PC-3 (cell line): ENCODE measurements at regions not wholly inside any gene's neighbourhood (a gene's known extent, or its start where the extent isn't known, plus 50 kb on each side); places are given as distances from the start of the nearest gene placed in this dataset.

Experiments used
- ATAC-seq: fragments of 200-7000 bp; cut with Tn5 transposase; 2 replicates; pipeline ENCODE4 v1.9.1; 2020; ENCODE audit warnings: mild to moderate bottlenecking, moderate library complexity
- BruUV-seq: library from RNA; stranded (reverse); fragments of 400-500 nt; replicated peaks from 2 replicates; lab custom pipeline; 2021; lab: Mats Ljungman, UMichigan
- CTCF ChIA-PET: fragments of 300-600 bp; sonication (Branson Sonifier 250); formaldehyde crosslinking; loops from one replicate; lab custom pipeline; 2022; ENCODE audit warnings: antibody characterized with exemption; lab: Charles Lee
- POLR2A ChIA-PET: fragments of 300-600 bp; sonication (Branson Sonifier 250); formaldehyde crosslinking; loops from one replicate; lab custom pipeline; 2022; ENCODE audit warnings: antibody characterized with exemption; ENCODE audit not compliant: unreplicated experiment; lab: Charles Lee
- DNase-seq: peaks from one replicate; pipeline ENCODE4 v3.0.0-alpha.2; 2015
- H2AFZ ChIP-seq: fragments of 300-600 bp; sonication (generic); 2 replicates; pipeline ENCODE4 v1.6.0; 2016; ENCODE audit warnings: antibody characterized with exemption, low read length
- H3F3A ChIP-seq: fragments of 300-600 bp; sonication (generic); one replicate; pipeline ENCODE4 v1.6.0; 2017; ENCODE audit warnings: antibody characterized with exemption, low read length, control low read depth, mild to moderate bottlenecking; ENCODE audit not compliant: unreplicated experiment
- H3K27ac ChIP-seq: fragments of 300-600 bp; sonication (generic); 2 replicates; pipeline ENCODE4 v1.5.1; 2016; ENCODE audit warnings: mild to moderate bottlenecking, low read length
- H3K27me3 ChIP-seq: fragments of 300-600 bp; sonication (generic); 2 replicates; pipeline ENCODE4 v1.6.1; 2016; ENCODE audit warnings: low read length, mixed read lengths
- H3K36me3 ChIP-seq: fragments of 300-600 bp; sonication (generic); 2 replicates; pipeline ENCODE4 v1.6.1; 2016; ENCODE audit warnings: low read depth, mixed run types, low read length, mixed read lengths
- H3K4me1 ChIP-seq: fragments of 300-600 bp; sonication (generic); 2 replicates; pipeline ENCODE4 v1.5.1; 2016; ENCODE audit warnings: low read length; ENCODE audit not compliant: insufficient read depth
- H3K4me2 ChIP-seq: fragments of 300-600 bp; sonication (generic); 2 replicates; pipeline ENCODE4 v1.6.0; 2016; ENCODE audit warnings: low read length
- H3K4me3 ChIP-seq: fragments of 300-600 bp; sonication (generic); 2 replicates; pipeline ENCODE4 v1.5.1; 2016; ENCODE audit warnings: mild to moderate bottlenecking, low read length, mixed read lengths
- H3K79me2 ChIP-seq: fragments of 300-600 bp; sonication (generic); 2 replicates; pipeline ENCODE4 v1.6.1; 2017; ENCODE audit warnings: low read length, mixed read lengths
- H3K9ac ChIP-seq: fragments of 300-600 bp; sonication (generic); 2 replicates; pipeline ENCODE4 v1.6.0; 2016; ENCODE audit warnings: mild to moderate bottlenecking, low read length
- H3K9me2 ChIP-seq: fragments of 300-600 bp; sonication (generic); replicated peaks from 2 replicates; pipeline ENCODE4 v1.6.1; 2016; ENCODE audit warnings: mixed run types, low read length, mixed read lengths
- H3K9me3 ChIP-seq: fragments of 300-600 bp; sonication (generic); 2 replicates; pipeline ENCODE4 v1.6.1; 2016; ENCODE audit warnings: low read length, mixed read lengths
- H4K20me1 ChIP-seq: fragments of 300-600 bp; sonication (generic); 2 replicates; pipeline ENCODE4 v1.6.1; 2016; ENCODE audit warnings: low read length, mixed read lengths
- EZH2 ChIP-seq: fragments of 300-600 bp; sonication (generic); IDR thresholded peaks from one replicate; pipeline ENCODE4 v1.6.1; 2017; ENCODE audit warnings: antibody characterized with exemption, mild to moderate bottlenecking, low read length; ENCODE audit not compliant: unreplicated experiment
- EZH2phosphoT487 ChIP-seq: fragments of 300-600 bp; sonication (generic); IDR thresholded peaks from 2 replicates; pipeline ENCODE4 v1.6.1; 2018; ENCODE audit warnings: mild to moderate bottlenecking, antibody characterized with exemption, low read length, borderline replicate concordance
- intact Hi-C: fragments of 100-400 bp; cut with micrococcal nuclease; formaldehyde crosslinking; loops from 2 replicates; pipeline ENCODE4 v1.9.0; 2023
- TF ChIP-seq, protein P1 (sequence below): fragments of 300-600 bp; sonication (generic); conservative IDR thresholded peaks from 2 replicates; pipeline ENCODE4 v1.5.1; 2017; ENCODE audit warnings: antibody characterized with exemption, low read depth, mild to moderate bottlenecking, low read length

DNA sequence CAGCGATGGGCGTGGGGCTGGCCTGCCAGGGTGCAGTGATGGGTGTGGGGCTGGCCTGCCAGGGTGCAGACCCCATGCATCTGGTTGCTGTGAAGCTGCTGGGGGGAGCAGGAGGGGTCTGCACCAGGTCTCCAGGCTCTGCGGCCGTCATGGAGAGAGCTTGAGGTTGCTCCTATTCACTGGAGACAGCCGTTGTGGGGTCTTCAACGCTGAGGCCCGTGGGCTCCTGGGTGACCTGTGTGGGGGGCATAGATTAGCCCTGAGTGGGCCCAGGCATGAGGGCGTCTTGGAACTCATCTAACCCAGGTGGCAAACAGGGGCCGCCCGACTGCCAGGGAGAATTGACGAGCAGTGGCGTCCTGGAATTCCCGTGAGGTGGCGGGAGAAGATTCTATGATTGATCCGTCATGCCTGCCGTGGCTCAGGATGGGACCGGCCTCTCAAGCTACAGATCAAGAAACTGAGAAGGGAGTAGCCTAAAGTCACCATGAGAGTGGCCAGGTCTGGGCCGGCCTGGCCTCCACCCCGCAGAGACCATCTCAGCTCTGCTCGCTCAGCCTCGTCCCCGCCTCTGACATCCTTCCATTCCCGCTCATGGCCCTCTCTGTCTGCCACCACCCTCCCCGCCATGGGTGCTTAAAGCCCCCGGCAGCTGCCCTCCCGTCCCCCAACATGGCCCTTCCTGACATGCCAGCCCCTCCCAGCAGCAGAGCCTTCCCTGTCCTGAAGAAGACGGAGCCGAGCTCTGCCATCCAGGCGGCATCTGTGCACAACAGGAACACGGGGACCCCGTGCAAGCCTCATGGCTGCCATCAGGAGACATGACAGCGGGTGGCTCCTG lies 50.7 kb upstream of the ACSF3 start:
- no peak for DNase-seq
- no peak for TF ChIP-seq EZH2phosphoT487
- no peak for TF ChIP-seq EZH2
- TF ChIP-seq, protein P1, sequence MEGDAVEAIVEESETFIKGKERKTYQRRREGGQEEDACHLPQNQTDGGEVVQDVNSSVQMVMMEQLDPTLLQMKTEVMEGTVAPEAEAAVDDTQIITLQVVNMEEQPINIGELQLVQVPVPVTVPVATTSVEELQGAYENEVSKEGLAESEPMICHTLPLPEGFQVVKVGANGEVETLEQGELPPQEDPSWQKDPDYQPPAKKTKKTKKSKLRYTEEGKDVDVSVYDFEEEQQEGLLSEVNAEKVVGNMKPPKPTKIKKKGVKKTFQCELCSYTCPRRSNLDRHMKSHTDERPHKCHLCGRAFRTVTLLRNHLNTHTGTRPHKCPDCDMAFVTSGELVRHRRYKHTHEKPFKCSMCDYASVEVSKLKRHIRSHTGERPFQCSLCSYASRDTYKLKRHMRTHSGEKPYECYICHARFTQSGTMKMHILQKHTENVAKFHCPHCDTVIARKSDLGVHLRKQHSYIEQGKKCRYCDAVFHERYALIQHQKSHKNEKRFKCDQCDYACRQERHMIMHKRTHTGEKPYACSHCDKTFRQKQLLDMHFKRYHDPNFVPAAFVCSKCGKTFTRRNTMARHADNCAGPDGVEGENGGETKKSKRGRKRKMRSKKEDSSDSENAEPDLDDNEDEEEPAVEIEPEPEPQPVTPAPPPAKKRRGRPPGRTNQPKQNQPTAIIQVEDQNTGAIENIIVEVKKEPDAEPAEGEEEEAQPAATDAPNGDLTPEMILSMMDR, result no peak
- no peaks in the 10 kb centered on the region for H3F3A ChIP-seq
- ATAC-seq, result no peak
- no peaks in the 10 kb centered on the region for H3K36me3 ChIP-seq
- POLR2A ChIA-PET, result no interaction called here
- intact Hi-C loops, result no loop called here
- no peak overlapping the region for H3K4me2 ChIP-seq
- CTCF ChIA-PET, result no interaction called here
- H3K9ac ChIP-seq, result no peak overlapping the region
- no peaks in the 10 kb centered on the region for H3K79me2 ChIP-seq
- no peaks in the 10 kb centered on the region for H3K9me2 ChIP-seq
- no peaks in the 10 kb centered on the region for H3K4me1 ChIP-seq
- BruUV-seq, result no TSS peak
- no peaks in the 10 kb centered on the region for H3K27me3 ChIP-seq
- H3K4me3 ChIP-seq, result no peak overlapping the region
- H3K9me3 ChIP-seq, result no peaks in the 10 kb centered on the region
- H3K27ac ChIP-seq, result no peak overlapping the region
- no peak overlapping the region for H2AFZ ChIP-seq
- H4K20me1 ChIP-seq, result no peaks in the 10 kb centered on the region

DNA sequence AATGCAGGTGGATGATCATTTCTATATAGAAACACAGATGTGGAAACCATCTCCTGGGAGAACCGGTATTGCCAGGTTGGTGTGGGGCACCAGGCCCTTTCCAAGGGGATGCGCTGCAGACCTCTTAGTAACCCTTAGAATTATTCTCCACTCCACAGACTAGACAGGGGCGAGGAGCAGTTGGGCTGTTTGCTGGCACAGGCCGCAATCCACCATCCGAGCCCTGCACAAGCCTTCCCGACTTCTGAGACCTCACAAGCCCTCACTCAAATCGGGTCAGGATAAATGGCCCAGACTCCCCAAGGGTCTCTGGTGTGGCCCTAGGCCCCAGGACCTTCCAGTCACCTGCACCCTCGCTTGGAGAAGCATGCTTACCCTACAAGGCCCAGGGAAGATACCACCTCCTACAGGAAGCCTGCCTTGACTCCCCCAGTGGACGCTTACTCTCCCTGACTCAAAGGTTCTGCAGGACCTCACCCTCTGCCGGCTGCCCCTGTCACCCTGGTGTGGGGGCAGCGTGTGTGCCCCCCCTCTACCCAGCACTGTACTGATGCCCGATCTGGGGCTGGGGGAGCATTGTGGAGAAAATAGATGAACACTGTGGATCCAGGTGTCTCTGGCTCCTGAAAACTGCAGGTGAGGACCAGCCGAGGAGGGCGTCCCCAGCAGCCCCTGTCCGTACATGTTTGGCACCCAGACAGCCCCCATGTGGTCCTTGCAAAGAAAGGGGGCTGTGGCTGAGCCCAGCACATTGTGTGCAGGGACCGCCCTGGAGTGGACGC lies 49.8 kb upstream of the ACSF3 start:
- H3K79me2 ChIP-seq, result no peaks in the 10 kb centered on the region
- ChIA-PET POLR2A (no interaction called here), CTCF (no interaction called here)
- no peak for ATAC-seq
- no peaks in the 10 kb centered on the region for H3K9me3 ChIP-seq
- intact Hi-C loops, result no loop called here
- H3K9ac ChIP-seq, result no peak overlapping the region
- H3K9me2 ChIP-seq, result no peaks in the 10 kb centered on the region
- no peak overlapping the region for H3K4me3 ChIP-seq
- no TSS peak for BruUV-seq
- no peak overlapping the region for H3K27ac ChIP-seq
- TF ChIP-seq, protein P1, result no peak
- TF ChIP-seq EZH2phosphoT487 (no peak), EZH2 (no peak)
- DNase-seq, result no peak
- H3K4me1 ChIP-seq, result no peaks in the 10 kb centered on the region
- H3K4me2 ChIP-seq, result no peak overlapping the region
- no peaks in the 10 kb centered on the region for H3K27me3 ChIP-seq
- no peaks in the 10 kb centered on the region for H4K20me1 ChIP-seq
- no peaks in the 10 kb centered on the region for H3F3A ChIP-seq
- no peak overlapping the region for H2AFZ ChIP-seq
- no peaks in the 10 kb centered on the region for H3K36me3 ChIP-seq
